ENCODE measurements at regions not wholly inside any gene's neighbourhood (a gene's known extent, or its start where the extent isn't known, plus 50 kb on each side); places are given as distances from the start of the nearest gene placed in this dataset.
A peak's percentile ranks its signal among the peaks of the same experiment; 100 is the strongest.

GRCh38 chr6:14051355-14051754 is 66.2 kb upstream of the CD83 start:
- H3K4me3 ChIP-seq (ENCODE audit: low read depth, low read length): no peak overlapping the region
- no peak for DNase-seq (ENCODE audit: low read depth)
- TF ChIP-seq CTCF (IDR thresholded peaks at IDR 0.05; ENCODE audit: insufficient read depth, low read length, poor library complexity, severe bottlenecking): no peak
- H3K27me3 ChIP-seq (ENCODE audit: control insufficient read depth, insufficient read depth, low read length): no peaks in the 10 kb centered on the region
- H3K36me3 ChIP-seq (ENCODE audit: control insufficient read depth, insufficient read depth, low read length): no peaks in the 10 kb centered on the region

- Histone ChIP-seq H3K27me3 (ENCODE audit: control insufficient read depth, insufficient read depth, low read length) (no peaks in the 10 kb centered on the region), H3K36me3 (ENCODE audit: control insufficient read depth, insufficient read depth, low read length) (no peaks in the 10 kb centered on the region), H3K4me3 (ENCODE audit: low read depth, low read length) (no peak overlapping the region)
- no peak for TF ChIP-seq CTCF (IDR thresholded peaks at IDR 0.05; ENCODE audit: insufficient read depth, low read length, poor library complexity, severe bottlenecking)
- DNase-seq (ENCODE audit: low read depth): no peak
Observed at GRCh38 chr6:14053811-14054210, 63.8 kb upstream of the CD83 start.

- Histone ChIP-seq H3K4me3 (ENCODE audit: low read depth, low read length) (no peak overlapping the region), H3K36me3 (ENCODE audit: control insufficient read depth, insufficient read depth, low read length) (no peaks in the 10 kb centered on the region), H3K27me3 (ENCODE audit: control insufficient read depth, insufficient read depth, low read length) (no peaks in the 10 kb centered on the region)
- no peak for DNase-seq (ENCODE audit: low read depth)
- no peak for TF ChIP-seq CTCF (IDR thresholded peaks at IDR 0.05; ENCODE audit: insufficient read depth, low read length, poor library complexity, severe bottlenecking)
Observed at GRCh38 chr6:14055541-14055940, 62.0 kb upstream of the CD83 start.

- no peak for DNase-seq (ENCODE audit: low read depth)
- no peak overlapping the region for H3K4me3 ChIP-seq (ENCODE audit: low read depth, low read length)
- no peaks in the 10 kb centered on the region for H3K27me3 ChIP-seq (ENCODE audit: control insufficient read depth, insufficient read depth, low read length)
- TF ChIP-seq CTCF (IDR thresholded peaks at IDR 0.05; ENCODE audit: insufficient read depth, low read length, poor library complexity, severe bottlenecking): no peak
- H3K36me3 ChIP-seq (ENCODE audit: control insufficient read depth, insufficient read depth, low read length): no peaks in the 10 kb centered on the region
Observed at GRCh38 chr6:14058029-14058695, 59.4 kb upstream of the CD83 start.

GRCh38 chr6:14058735-14059134 is 58.8 kb upstream of the CD83 start:
- no peak for DNase-seq (ENCODE audit: low read depth)
- no peak for TF ChIP-seq CTCF (IDR thresholded peaks at IDR 0.05; ENCODE audit: insufficient read depth, low read length, poor library complexity, severe bottlenecking)
- H3K4me3 ChIP-seq (ENCODE audit: low read depth, low read length): no peak overlapping the region
- no peaks in the 10 kb centered on the region for H3K36me3 ChIP-seq (ENCODE audit: control insufficient read depth, insufficient read depth, low read length)
- H3K27me3 ChIP-seq (ENCODE audit: control insufficient read depth, insufficient read depth, low read length): no peaks in the 10 kb centered on the region

GRCh38 chr6:14059791-14060436 is 57.7 kb upstream of the CD83 start:
- Histone ChIP-seq H3K4me3 (ENCODE audit: low read depth, low read length) (no peak overlapping the region), H3K36me3 (ENCODE audit: control insufficient read depth, insufficient read depth, low read length) (no peaks in the 10 kb centered on the region), H3K27me3 (ENCODE audit: control insufficient read depth, insufficient read depth, low read length) (no peaks in the 10 kb centered on the region)
- DNase-seq (ENCODE audit: low read depth): peak; percentile 31
- no peak for TF ChIP-seq CTCF (IDR thresholded peaks at IDR 0.05; ENCODE audit: insufficient read depth, low read length, poor library complexity, severe bottlenecking)
